ENCODE measurements at regions not wholly inside any gene's neighbourhood (a gene's known extent, or its start where the extent isn't known, plus 50 kb on each side); places are given as distances from the start of the nearest gene placed in this dataset.

DNA sequence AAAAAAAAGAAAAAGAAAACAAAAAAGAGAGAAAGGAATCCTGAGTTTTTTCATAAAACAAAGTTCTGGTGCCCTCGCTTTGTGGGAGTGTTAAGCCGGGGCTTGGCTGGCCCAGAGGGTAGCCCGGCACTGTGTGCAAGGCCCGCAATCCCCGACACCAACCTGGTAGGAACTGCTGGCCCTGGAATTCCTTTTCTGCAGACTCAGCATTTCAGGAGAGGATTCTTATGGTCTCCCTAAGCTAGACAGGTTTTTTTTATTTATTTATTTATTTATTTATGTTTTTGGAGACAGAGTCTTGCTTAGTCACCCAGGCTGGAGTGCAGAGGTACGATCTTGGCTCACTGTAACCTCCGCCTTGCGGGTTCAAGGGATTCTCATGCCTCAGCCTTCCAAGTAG is 238.8 kb downstream of the PDCD6IP start:
- Histone ChIP-seq H3K4me1 (ENCODE audit: control insufficient read depth, insufficient read depth, low read depth, low read length) (no peaks in the 10 kb centered on the region), H3K18ac (ENCODE audit: low read depth in 1 of 2, low read length in 2 of 2) (no peak overlapping the region)
- 96% methylated on average over 8 of the region's 8 CpGs for WGBS

DNA sequence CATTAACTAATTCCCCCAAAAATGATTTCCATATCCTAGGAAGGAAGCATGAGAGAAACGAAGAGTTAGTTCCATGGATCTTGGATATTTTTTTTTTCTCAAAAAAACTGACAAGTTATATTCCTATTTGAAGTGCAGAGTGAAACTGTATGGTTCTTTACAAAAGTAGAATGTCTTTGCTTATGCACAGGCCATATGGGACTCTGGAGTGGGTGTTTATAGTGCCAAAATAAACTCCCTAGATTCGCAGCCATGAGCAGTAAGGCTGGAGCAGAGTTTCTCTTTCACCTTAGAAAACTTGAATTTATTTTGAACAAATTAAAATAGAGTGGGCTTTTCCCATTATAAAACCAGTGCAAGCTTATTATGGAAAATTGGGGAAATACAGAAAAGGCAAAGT is 239.7 kb downstream of the PDCD6IP start:
- Histone ChIP-seq H3K27me3 (ENCODE audit: control insufficient read depth in 1 of 2, insufficient read depth in 1 of 2, low read length in 2 of 2) (peaks cover 0 to 4% of the 10 kb centered on the region in 2 experiments), H2BK12ac (ENCODE audit: low read length in 2 of 2) (no peak overlapping the region), H3K79me1 (replicated peaks; ENCODE audit: low read length, poor library complexity, severe bottlenecking) (no peaks in the 10 kb centered on the region), H3K23ac (ENCODE audit: low read length in 2 of 2) (no peak overlapping the region), H3K4me2 (ENCODE audit: low read length, poor library complexity, severe bottlenecking) (no peak overlapping the region), H3K4me1 (ENCODE audit: control insufficient read depth, insufficient read depth, low read depth, low read length) (no peaks in the 10 kb centered on the region), H2AK5ac (ENCODE audit: low read length, severe bottlenecking) (no peak overlapping the region), H3K4ac (ENCODE audit: low read depth in 1 of 2, low read length in 2 of 2) (no peak overlapping the region), H3K27ac (ENCODE audit: low read length, poor library complexity, severe bottlenecking) (no peak overlapping the region), H4K8ac (ENCODE audit: low read length) (no peak overlapping the region), H3K4me3 (ENCODE audit: insufficient read depth in 1 of 2, low read depth in 1 of 2, low read length in 2 of 2) (no peak overlapping the region), H2BK120ac (ENCODE audit: low read depth, low read length) (no peak overlapping the region), H3K18ac (ENCODE audit: low read depth in 1 of 2, low read length in 2 of 2) (no peak overlapping the region), H2BK15ac (ENCODE audit: low read depth, poor library complexity, severe bottlenecking) (no peak overlapping the region), H3K9ac (ENCODE audit: low read length) (no peak overlapping the region), H3K14ac (ENCODE audit: low read length in 2 of 2) (no peak overlapping the region), H2AFZ (ENCODE audit: low read depth, low read length) (no peak overlapping the region), H4K91ac (ENCODE audit: low read length) (no peak overlapping the region), H3K36me3 (ENCODE audit: control insufficient read depth in 1 of 2, insufficient read depth in 2 of 2, low read depth in 1 of 2, low read length in 2 of 2) (no peaks in the 10 kb centered on the region), H3K9me3 (ENCODE audit: control insufficient read depth, low read length) (no peaks in the 10 kb centered on the region), H2BK5ac (ENCODE audit: low read depth, low read length, poor library complexity, severe bottlenecking) (no peak overlapping the region)
- DNase-seq = no peak
- no CpG with 5 or more reads among the region's 2 CpGs for WGBS

More for the DNA sequence above, 238.8 kb downstream of the PDCD6IP start:
- H2BK5ac ChIP-seq (ENCODE audit: low read depth, low read length, poor library complexity, severe bottlenecking) = no peak overlapping the region
- H3K4me3 ChIP-seq (ENCODE audit: insufficient read depth in 1 of 2, low read depth in 1 of 2, low read length in 2 of 2) = no peak overlapping the region
- H3K4ac ChIP-seq (ENCODE audit: low read depth in 1 of 2, low read length in 2 of 2) = no peak overlapping the region
- H3K27ac ChIP-seq (ENCODE audit: low read length, poor library complexity, severe bottlenecking) = no peak overlapping the region
- peaks cover 0 to 4% of the 10 kb centered on the region in 2 experiments for H3K27me3 ChIP-seq (ENCODE audit: control insufficient read depth in 1 of 2, insufficient read depth in 1 of 2, low read length in 2 of 2)
- no peak for DNase-seq
- H3K36me3 ChIP-seq (ENCODE audit: control insufficient read depth in 1 of 2, insufficient read depth in 2 of 2, low read depth in 1 of 2, low read length in 2 of 2) = no peaks in the 10 kb centered on the region
- H3K23ac ChIP-seq (ENCODE audit: low read length in 2 of 2) = no peak overlapping the region
- no peak overlapping the region for H2AK5ac ChIP-seq (ENCODE audit: low read length, severe bottlenecking)
- H2BK12ac ChIP-seq (ENCODE audit: low read length in 2 of 2) = no peak overlapping the region
- H3K79me1 ChIP-seq (replicated peaks; ENCODE audit: low read length, poor library complexity, severe bottlenecking) = no peaks in the 10 kb centered on the region
- H3K9ac ChIP-seq (ENCODE audit: low read length) = no peak overlapping the region
- no peak overlapping the region for H2BK15ac ChIP-seq (ENCODE audit: low read depth, poor library complexity, severe bottlenecking)
- H2AFZ ChIP-seq (ENCODE audit: low read depth, low read length) = no peak overlapping the region
- H3K4me2 ChIP-seq (ENCODE audit: low read length, poor library complexity, severe bottlenecking) = no peak overlapping the region
- no peak overlapping the region for H2BK120ac ChIP-seq (ENCODE audit: low read depth, low read length)
- no peak overlapping the region for H3K14ac ChIP-seq (ENCODE audit: low read length in 2 of 2)
- H4K91ac ChIP-seq (ENCODE audit: low read length) = no peak overlapping the region
- H4K8ac ChIP-seq (ENCODE audit: low read length) = no peak overlapping the region
- H3K9me3 ChIP-seq (ENCODE audit: control insufficient read depth, low read length) = no peaks in the 10 kb centered on the region

DNA sequence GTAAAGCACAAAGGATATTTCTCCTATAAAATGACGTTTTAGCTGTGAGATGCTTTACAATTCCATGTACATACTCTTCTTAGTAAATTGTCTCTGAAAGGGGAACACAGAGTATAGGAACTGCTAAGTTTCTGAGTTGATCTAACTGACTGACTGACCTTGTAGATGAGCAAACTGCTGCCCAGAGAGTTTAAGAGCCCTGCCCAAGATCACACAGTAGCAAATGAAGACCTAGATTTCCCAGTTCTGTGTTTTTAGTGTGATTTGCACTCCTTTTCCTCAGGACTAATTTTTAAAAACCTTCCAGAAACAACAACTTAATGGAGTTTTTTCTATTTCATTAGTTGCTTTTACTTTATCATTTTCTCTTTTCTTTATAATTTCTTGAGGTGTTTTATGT is 247.7 kb downstream of the PDCD6IP start:
- no peak overlapping the region for H2BK5ac ChIP-seq (ENCODE audit: low read depth, low read length, poor library complexity, severe bottlenecking)
- H3K4me2 ChIP-seq (ENCODE audit: low read length, poor library complexity, severe bottlenecking) = no peak overlapping the region
- H3K27me3 ChIP-seq (ENCODE audit: control insufficient read depth in 1 of 2, insufficient read depth in 1 of 2, low read length in 2 of 2) = no peaks in the 10 kb centered on the region
- H2BK12ac ChIP-seq (ENCODE audit: low read length in 2 of 2) = no peak overlapping the region
- DNase-seq = no peak
- H3K18ac ChIP-seq (ENCODE audit: low read depth in 1 of 2, low read length in 2 of 2) = no peak overlapping the region
- no peak overlapping the region for H3K9ac ChIP-seq (ENCODE audit: low read length)
- no peaks in the 10 kb centered on the region for H3K36me3 ChIP-seq (ENCODE audit: control insufficient read depth in 1 of 2, insufficient read depth in 2 of 2, low read depth in 1 of 2, low read length in 2 of 2)
- no peak overlapping the region for H3K4me3 ChIP-seq (ENCODE audit: insufficient read depth in 1 of 2, low read depth in 1 of 2, low read length in 2 of 2)
- no peak overlapping the region for H2AFZ ChIP-seq (ENCODE audit: low read depth, low read length)
- WGBS = no CpG with 5 or more reads among the region's 1 CpG
- no peaks in the 10 kb centered on the region for H3K4me1 ChIP-seq (ENCODE audit: control insufficient read depth, insufficient read depth, low read depth, low read length)
- no peak overlapping the region for H2AK5ac ChIP-seq (ENCODE audit: low read length, severe bottlenecking)
- no peak overlapping the region for H4K91ac ChIP-seq (ENCODE audit: low read length)
- no peak overlapping the region for H3K27ac ChIP-seq (ENCODE audit: low read length, poor library complexity, severe bottlenecking)
- no peak overlapping the region for H4K8ac ChIP-seq (ENCODE audit: low read length)
- no peak overlapping the region for H3K14ac ChIP-seq (ENCODE audit: low read length in 2 of 2)
- H2BK15ac ChIP-seq (ENCODE audit: low read depth, poor library complexity, severe bottlenecking) = no peak overlapping the region
- no peak overlapping the region for H2BK120ac ChIP-seq (ENCODE audit: low read depth, low read length)
- no peaks in the 10 kb centered on the region for H3K9me3 ChIP-seq (ENCODE audit: control insufficient read depth, low read length)
- no peak overlapping the region for H3K23ac ChIP-seq (ENCODE audit: low read length in 2 of 2)
- H3K79me1 ChIP-seq (replicated peaks; ENCODE audit: low read length, poor library complexity, severe bottlenecking) = no peaks in the 10 kb centered on the region
- no peak overlapping the region for H3K4ac ChIP-seq (ENCODE audit: low read depth in 1 of 2, low read length in 2 of 2)

DNA sequence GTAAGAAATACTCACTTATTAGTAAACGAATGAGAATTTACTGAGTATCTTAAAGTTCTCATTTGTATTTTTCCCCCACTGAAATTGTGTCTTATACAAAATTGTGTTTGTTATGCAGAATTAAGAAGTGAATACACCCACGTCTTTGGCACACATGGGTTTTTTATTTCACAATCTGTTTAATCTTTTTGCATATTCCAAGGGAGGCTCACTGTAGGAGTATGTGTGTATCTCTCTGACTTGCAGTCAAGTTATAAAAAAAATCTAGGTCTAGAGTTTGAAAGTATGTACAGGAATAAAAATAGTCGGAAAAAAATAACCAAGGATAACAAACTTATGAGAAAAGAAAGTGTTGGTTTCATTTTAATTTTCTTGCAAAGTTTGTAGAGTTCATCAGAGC is 255.2 kb downstream of the PDCD6IP start:
- Histone ChIP-seq H3K9me3 (ENCODE audit: control insufficient read depth, low read length) (no peaks in the 10 kb centered on the region), H3K14ac (ENCODE audit: low read length in 2 of 2) (no peak overlapping the region), H2BK120ac (ENCODE audit: low read depth, low read length) (no peak overlapping the region), H2AFZ (ENCODE audit: low read depth, low read length) (no peak overlapping the region), H3K4me3 (ENCODE audit: insufficient read depth in 1 of 2, low read depth in 1 of 2, low read length in 2 of 2) (no peak overlapping the region), H3K27me3 (ENCODE audit: control insufficient read depth in 1 of 2, insufficient read depth in 1 of 2, low read length in 2 of 2) (no peaks in the 10 kb centered on the region), H3K4me2 (ENCODE audit: low read length, poor library complexity, severe bottlenecking) (no peak overlapping the region), H3K4me1 (ENCODE audit: control insufficient read depth, insufficient read depth, low read depth, low read length) (peaks cover 4% of the 10 kb centered on the region), H2BK15ac (ENCODE audit: low read depth, poor library complexity, severe bottlenecking) (no peak overlapping the region), H3K4ac (ENCODE audit: low read depth in 1 of 2, low read length in 2 of 2) (no peak overlapping the region), H3K23ac (ENCODE audit: low read length in 2 of 2) (no peak overlapping the region), H3K36me3 (ENCODE audit: control insufficient read depth in 1 of 2, insufficient read depth in 2 of 2, low read depth in 1 of 2, low read length in 2 of 2) (no peaks in the 10 kb centered on the region), H4K91ac (ENCODE audit: low read length) (no peak overlapping the region), H3K79me1 (replicated peaks; ENCODE audit: low read length, poor library complexity, severe bottlenecking) (no peaks in the 10 kb centered on the region), H3K18ac (ENCODE audit: low read depth in 1 of 2, low read length in 2 of 2) (no peak overlapping the region), H2AK5ac (ENCODE audit: low read length, severe bottlenecking) (no peak overlapping the region), H2BK12ac (ENCODE audit: low read length in 2 of 2) (no peak overlapping the region), H2BK5ac (ENCODE audit: low read depth, low read length, poor library complexity, severe bottlenecking) (no peak overlapping the region), H3K9ac (ENCODE audit: low read length) (no peak overlapping the region), H3K27ac (ENCODE audit: low read length, poor library complexity, severe bottlenecking) (no peak overlapping the region), H4K8ac (ENCODE audit: low read length) (no peak overlapping the region)
- WGBS = no CpG with 5 or more reads among the region's 3 CpGs
- DNase-seq = no peak

Data from mesenchymal stem cell (in vitro differentiated cells and primary cell).